ENCODE measurements at regions not wholly inside any gene's neighbourhood (a gene's known extent, or its start where the extent isn't known, plus 50 kb on each side); places are given as distances from the start of the nearest gene placed in this dataset.

GRCh38 chr12:127519779-127520178 is 747.2 kb upstream of the TMEM132C start:
- Histone ChIP-seq H2BK20ac (ENCODE audit: low read depth, low read length, poor library complexity, severe bottlenecking) (no peak overlapping the region), H3K4ac (ENCODE audit: low read depth, low read length) (no peak overlapping the region), H3K14ac (ENCODE audit: insufficient read depth, low read length) (no peak overlapping the region), H4K8ac (replicated peaks; ENCODE audit: insufficient read length, low read depth, low read length) (no peak overlapping the region), H3K27me3 (ENCODE audit: insufficient read depth, low read length) (no peaks in the 10 kb centered on the region), H3K79me2 (ENCODE audit: insufficient read depth, low read length) (no peaks in the 10 kb centered on the region), H3K4me2 (ENCODE audit: insufficient read depth, insufficient read length, low read length) (no peak overlapping the region), H3K23me2 (ENCODE audit: insufficient read length, low read depth, low read length, poor library complexity, severe bottlenecking) (no peaks in the 10 kb centered on the region), H4K20me1 (ENCODE audit: control insufficient read depth, insufficient read depth, insufficient read length) (no peaks in the 10 kb centered on the region), H3T11ph (ENCODE audit: low read length) (no peak overlapping the region), H3K27ac (ENCODE audit: insufficient read length, low read depth, low read length) (no peak overlapping the region), H2BK12ac (ENCODE audit: insufficient read length, low read depth, low read length) (no peak overlapping the region), H4K5ac (ENCODE audit: insufficient read length, low read depth, low read length) (no peak overlapping the region), H3K56ac (ENCODE audit: insufficient read length, low read depth, low read length) (no peak overlapping the region), H3K9ac (ENCODE audit: extremely low read depth, insufficient read length, low read length) (no peak overlapping the region), H3K4me1 (ENCODE audit: insufficient read depth, low read length) (no peaks in the 10 kb centered on the region), H4K91ac (ENCODE audit: insufficient read length, low read depth, low read length) (no peak overlapping the region), H2AFZ (ENCODE audit: low read length) (no peak overlapping the region), H3K18ac (ENCODE audit: insufficient read length, low read depth, low read length) (no peak overlapping the region), H3K79me1 (ENCODE audit: insufficient read depth, low read depth, low read length, poor library complexity, severe bottlenecking) (no peaks in the 10 kb centered on the region), H2BK5ac (ENCODE audit: insufficient read length, low read length) (no peak overlapping the region), H3K23ac (ENCODE audit: insufficient read length, low read depth, low read length) (no peak overlapping the region), H2BK15ac (ENCODE audit: low read depth, low read length) (no peak overlapping the region), H2BK120ac (ENCODE audit: low read depth, low read length, poor library complexity, severe bottlenecking) (no peak overlapping the region), H3K9me3 (ENCODE audit: control insufficient read depth, low read depth, low read length) (no peaks in the 10 kb centered on the region), H2AK5ac (ENCODE audit: insufficient read length, low read length) (no peak overlapping the region)
- no peak for DNase-seq
- Mint-ChIP-seq H3K27me3 (ENCODE audit: low read depth) (no peaks in the 10 kb centered on the region), H3K27ac (no peak overlapping the region), H3K9me3 (no peaks in the 10 kb centered on the region), H3K4me1 (no peaks in the 10 kb centered on the region), H3K4me3 (no peak overlapping the region), H3K36me3 (ENCODE audit: insufficient read depth in 1 of 3, low read depth in 3 of 3) (no peaks in the 10 kb centered on the region)
- no peak for TF ChIP-seq CTCF (conservative IDR thresholded peaks at IDR 0.05)
- no CpG with 5 or more reads among the region's 2 CpGs for WGBS (ENCODE audit: extremely low coverage, insufficient read length, low lambda C conversion rate)

Data from H9 (cell line).